MCF 10A (cell line): ENCODE measurements at regions not wholly inside any gene's neighbourhood (a gene's known extent, or its start where the extent isn't known, plus 50 kb on each side); places are given as distances from the start of the nearest gene placed in this dataset.
A peak's percentile ranks its signal among the peaks of the same experiment; 100 is the strongest.

Experiments used
- BruUV-seq: library from RNA; stranded (reverse); fragments of 400-500 nt; replicated peaks from 2 replicates; lab custom pipeline; 2021; lab: Mats Ljungman, UMichigan
- CTCF ChIA-PET: fragments of 300-600 bp; sonication (Branson Sonifier 250); formaldehyde crosslinking; extraction: SDS; loops from one replicate; lab custom pipeline; 2021; ENCODE audit warnings: antibody characterized with exemption, inconsistent platforms; lab: Yijun Ruan, JAX
- POLR2A ChIA-PET: fragments of 300-600, 350-650 bp; sonication (Branson Sonifier 250); formaldehyde crosslinking; extraction: SDS; loops from one replicate; lab custom pipeline; 2020; ENCODE audit warnings: antibody characterized with exemption, inconsistent platforms; lab: Yijun Ruan, JAX
- DNase-seq: peaks from one replicate; pipeline ENCODE4 v3.0.0-alpha.2; 2018; ENCODE audit not compliant: unreplicated experiment
- H3K27ac Mint-ChIP-seq: one replicate; pipeline ENCODE4 v1.8.0; 2022; ENCODE audit warnings: mild to moderate bottlenecking, low read depth, mixed read lengths; ENCODE audit not compliant: unreplicated experiment
- H3K27me3 Mint-ChIP-seq: one replicate; pipeline ENCODE4 v1.8.0; 2022; ENCODE audit warnings: mixed read lengths; ENCODE audit not compliant: insufficient read depth, unreplicated experiment
- H3K36me3 Mint-ChIP-seq: one replicate; pipeline ENCODE4 v1.8.0; 2022; ENCODE audit warnings: mild to moderate bottlenecking, moderate library complexity, mixed read lengths; ENCODE audit not compliant: insufficient read depth, unreplicated experiment
- H3K4me1 Mint-ChIP-seq: one replicate; pipeline ENCODE4 v1.8.0; 2022; ENCODE audit warnings: mixed read lengths; ENCODE audit not compliant: insufficient read depth, unreplicated experiment
- H3K4me3 Mint-ChIP-seq: one replicate; pipeline ENCODE4 v1.8.0; 2022; ENCODE audit warnings: mild to moderate bottlenecking, moderate library complexity, mixed read lengths; ENCODE audit not compliant: unreplicated experiment
- H3K9me3 Mint-ChIP-seq: one replicate; pipeline ENCODE4 v1.8.0; 2022; ENCODE audit warnings: mixed read lengths; ENCODE audit not compliant: unreplicated experiment
- CTCF ChIP-seq: fragments of 200-600 bp; IDR thresholded peaks from one replicate; pipeline ENCODE4 v1.8.0; 2022; ENCODE audit warnings: antibody characterized with exemption, mild to moderate bottlenecking; ENCODE audit not compliant: unreplicated experiment
- intact Hi-C: fragments of 100-400 bp; cut with micrococcal nuclease; formaldehyde crosslinking; loops from 2 replicates; pipeline ENCODE4 v1.14.1; 2022

GRCh38 chr12:45130881-45131281, 80.0 kb upstream of the DBX2 start:
- no peaks in the 10 kb centered on the region for H3K36me3 Mint-ChIP-seq
- no peak overlapping the region for H3K27ac Mint-ChIP-seq
- no peaks in the 10 kb centered on the region for H3K4me1 Mint-ChIP-seq
- CTCF ChIA-PET, result interaction anchor here (0.6 to 2.5 kb wide), 12 partner anchors 10 to 1835 kb away, joined by 3 to 8 read pairs (median 3); no protein-coding TSS in a partner anchor
- H3K4me3 Mint-ChIP-seq, result no peak overlapping the region
- intact Hi-C loops, result no loop called here
- DNase-seq, result peak; percentile 71
- peaks cover 78% of the 10 kb centered on the region for H3K27me3 Mint-ChIP-seq
- POLR2A ChIA-PET, result interaction anchor here (0.6 kb wide), 1 partner anchor 223 kb away, joined by 4 read pairs; no protein-coding TSS in a partner anchor
- no peaks in the 10 kb centered on the region for H3K9me3 Mint-ChIP-seq
- no TSS peak for BruUV-seq
- TF ChIP-seq CTCF, result peak; percentile 64

GRCh38 chr12:45131506-45131905, 80.6 kb upstream of the DBX2 start:
- peaks cover 78% of the 10 kb centered on the region for H3K27me3 Mint-ChIP-seq

GRCh38 chr12:45138609-45139008, 77.3 kb upstream of the ANO6 start:
- no peak overlapping the region for H3K27ac Mint-ChIP-seq
- ChIA-PET CTCF (interaction anchor here (0.6 kb wide), 2 partner anchors 379 to 617 kb away, joined by 3 read pairs; no protein-coding TSS in a partner anchor), POLR2A (no interaction called here)
- BruUV-seq, result no TSS peak
- H3K36me3 Mint-ChIP-seq, result no peaks in the 10 kb centered on the region
- H3K9me3 Mint-ChIP-seq, result no peaks in the 10 kb centered on the region
- intact Hi-C loops, result no loop called here
- H3K4me3 Mint-ChIP-seq, result no peak overlapping the region
- H3K4me1 Mint-ChIP-seq, result no peaks in the 10 kb centered on the region
- peaks cover 33% of the 10 kb centered on the region for H3K27me3 Mint-ChIP-seq
- no peak for DNase-seq
- TF ChIP-seq CTCF, result no peak

More at GRCh38 chr12:45131506-45131905, 80.6 kb upstream of the DBX2 start:
- ChIA-PET CTCF (interaction anchor here (0.5 to 2.5 kb wide), 7 partner anchors 10 to 1077 kb away, joined by 3 to 8 read pairs (median 3); no protein-coding TSS in a partner anchor), POLR2A (no interaction called here)
- Mint-ChIP-seq H3K9me3 (no peaks in the 10 kb centered on the region), H3K4me3 (no peak overlapping the region), H3K4me1 (no peaks in the 10 kb centered on the region), H3K36me3 (no peaks in the 10 kb centered on the region), H3K27ac (no peak overlapping the region)
- DNase-seq, result no peak
- intact Hi-C loops, result no loop called here
- TF ChIP-seq CTCF, result no peak
- BruUV-seq, result no TSS peak

- no peak overlapping the region for H3K27ac Mint-ChIP-seq
- TF ChIP-seq CTCF, result no peak
Observed at GRCh38 chr12:45148006-45148405, 67.9 kb upstream of the ANO6 start.

More at GRCh38 chr12:45148006-45148405, 67.9 kb upstream of the ANO6 start:
- BruUV-seq, result no TSS peak
- CTCF ChIA-PET, result interaction anchor here (1.6 kb wide), 1 partner anchor 22 kb away, joined by 3 read pairs; no protein-coding TSS in a partner anchor
- Mint-ChIP-seq H3K4me1 (no peaks in the 10 kb centered on the region), H3K4me3 (no peak overlapping the region), H3K9me3 (peaks cover 8% of the 10 kb centered on the region), H3K36me3 (no peaks in the 10 kb centered on the region), H3K27me3 (no peaks in the 10 kb centered on the region)
- DNase-seq, result no peak
- intact Hi-C loops, result no loop called here
- POLR2A ChIA-PET, result no interaction called here
